ENCODE measurements at regions not wholly inside any gene's neighbourhood (a gene's known extent, or its start where the extent isn't known, plus 50 kb on each side); places are given as distances from the start of the nearest gene placed in this dataset.

DNA sequence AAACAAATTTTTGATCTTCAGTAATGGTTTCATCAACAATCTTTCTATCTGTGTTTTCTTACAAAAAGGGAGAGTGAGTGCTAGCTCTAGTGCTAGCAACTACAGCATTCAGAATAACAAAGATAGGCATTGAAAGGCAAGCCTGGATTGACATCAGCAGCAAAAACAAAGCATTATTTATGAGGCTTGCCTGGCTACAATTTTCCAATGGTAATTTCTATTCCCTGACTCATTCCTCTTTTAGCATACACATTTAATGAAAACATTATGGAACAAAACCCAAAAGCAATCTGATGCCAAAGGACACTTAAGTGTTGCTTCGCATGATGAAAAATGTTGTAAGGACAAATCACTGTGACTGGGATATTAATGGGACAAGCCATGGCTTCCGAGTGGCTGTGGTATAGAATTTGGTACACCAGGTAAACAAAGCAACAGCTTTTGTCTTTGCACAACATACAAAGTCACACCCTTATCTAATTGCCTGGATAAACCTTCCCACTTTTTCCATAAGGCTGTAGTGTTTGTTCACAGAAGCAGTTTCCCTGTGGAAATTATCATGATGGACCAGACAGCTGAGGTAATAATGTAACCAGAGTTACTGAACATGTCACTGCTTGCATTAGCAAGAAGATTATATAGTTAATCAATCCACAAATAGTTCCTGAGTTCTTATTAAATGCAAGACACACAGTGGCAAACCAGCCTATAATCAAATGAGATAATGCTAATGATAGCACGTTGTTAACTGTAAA is 179.8 kb upstream of the EDIL3 start (continued):
- TF ChIP-seq, protein P1, sequence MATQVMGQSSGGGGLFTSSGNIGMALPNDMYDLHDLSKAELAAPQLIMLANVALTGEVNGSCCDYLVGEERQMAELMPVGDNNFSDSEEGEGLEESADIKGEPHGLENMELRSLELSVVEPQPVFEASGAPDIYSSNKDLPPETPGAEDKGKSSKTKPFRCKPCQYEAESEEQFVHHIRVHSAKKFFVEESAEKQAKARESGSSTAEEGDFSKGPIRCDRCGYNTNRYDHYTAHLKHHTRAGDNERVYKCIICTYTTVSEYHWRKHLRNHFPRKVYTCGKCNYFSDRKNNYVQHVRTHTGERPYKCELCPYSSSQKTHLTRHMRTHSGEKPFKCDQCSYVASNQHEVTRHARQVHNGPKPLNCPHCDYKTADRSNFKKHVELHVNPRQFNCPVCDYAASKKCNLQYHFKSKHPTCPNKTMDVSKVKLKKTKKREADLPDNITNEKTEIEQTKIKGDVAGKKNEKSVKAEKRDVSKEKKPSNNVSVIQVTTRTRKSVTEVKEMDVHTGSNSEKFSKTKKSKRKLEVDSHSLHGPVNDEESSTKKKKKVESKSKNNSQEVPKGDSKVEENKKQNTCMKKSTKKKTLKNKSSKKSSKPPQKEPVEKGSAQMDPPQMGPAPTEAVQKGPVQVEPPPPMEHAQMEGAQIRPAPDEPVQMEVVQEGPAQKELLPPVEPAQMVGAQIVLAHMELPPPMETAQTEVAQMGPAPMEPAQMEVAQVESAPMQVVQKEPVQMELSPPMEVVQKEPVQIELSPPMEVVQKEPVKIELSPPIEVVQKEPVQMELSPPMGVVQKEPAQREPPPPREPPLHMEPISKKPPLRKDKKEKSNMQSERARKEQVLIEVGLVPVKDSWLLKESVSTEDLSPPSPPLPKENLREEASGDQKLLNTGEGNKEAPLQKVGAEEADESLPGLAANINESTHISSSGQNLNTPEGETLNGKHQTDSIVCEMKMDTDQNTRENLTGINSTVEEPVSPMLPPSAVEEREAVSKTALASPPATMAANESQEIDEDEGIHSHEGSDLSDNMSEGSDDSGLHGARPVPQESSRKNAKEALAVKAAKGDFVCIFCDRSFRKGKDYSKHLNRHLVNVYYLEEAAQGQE (IDR thresholded peaks at IDR 0.05; ENCODE audit: low read depth), result no peak
- TF ChIP-seq, protein P2, sequence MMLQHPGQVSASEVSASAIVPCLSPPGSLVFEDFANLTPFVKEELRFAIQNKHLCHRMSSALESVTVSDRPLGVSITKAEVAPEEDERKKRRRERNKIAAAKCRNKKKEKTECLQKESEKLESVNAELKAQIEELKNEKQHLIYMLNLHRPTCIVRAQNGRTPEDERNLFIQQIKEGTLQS (IDR thresholded peaks at IDR 0.05), result no peak

DNA sequence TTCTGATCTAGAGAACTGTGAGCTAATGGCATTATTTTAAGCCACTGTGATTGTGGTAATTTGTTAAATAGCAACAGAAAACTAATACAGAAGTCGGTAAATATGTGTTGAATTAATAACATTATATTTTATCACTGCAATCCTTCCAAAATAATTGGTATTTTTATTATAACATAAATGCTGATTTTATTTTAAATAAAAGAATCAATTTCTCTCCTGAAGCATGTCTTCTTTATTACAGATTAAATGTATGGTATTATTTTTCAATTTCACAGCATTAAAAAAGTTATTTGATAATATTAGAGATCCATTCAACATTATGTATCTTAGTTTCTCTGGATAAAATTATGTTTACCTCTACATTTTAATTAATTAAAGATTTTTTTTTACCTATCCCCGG is 165.5 kb upstream of the EDIL3 start:
- no peaks in the 10 kb centered on the region for H3K4me1 ChIP-seq (ENCODE audit: control insufficient read depth in 1 of 2, insufficient read depth in 2 of 2, low read length in 2 of 2)
- no TSS peak for BruUV-seq (replicated peaks)

More for the DNA sequence above, 165.5 kb upstream of the EDIL3 start:
- H4K20me1 ChIP-seq (ENCODE audit: insufficient read depth), result no peaks in the 10 kb centered on the region
- no peaks in the 10 kb centered on the region for H3K9me2 ChIP-seq (ENCODE audit: insufficient read depth)
- CTCF ChIA-PET, result no interaction called here
- H3K4me3 ChIP-seq (replicated peaks in 1 of 2; ENCODE audit: low read depth in 1 of 2, low read length in 2 of 2), result no peak overlapping the region
- H3K4me2 ChIP-seq (ENCODE audit: low read length), result no peak overlapping the region
- H3K27ac ChIP-seq (ENCODE audit: low read depth, low read length), result no peak overlapping the region
- H3K9me3 ChIP-seq (ENCODE audit: control insufficient read depth in 1 of 2, insufficient read depth in 1 of 2, low read depth in 1 of 2, low read length in 2 of 2), result no peaks in the 10 kb centered on the region
- H3K9ac ChIP-seq (ENCODE audit: low read length), result no peak overlapping the region
- RAD21 ChIA-PET (ENCODE audit: low non-redundant PET in 1 of 2, low total read pairs in 2 of 2, uncharacterized antibody in 2 of 2, unreplicated experiment in 2 of 2), result no interaction called here
- H3K27me3 ChIP-seq (ENCODE audit: insufficient read depth, low read length), result no peaks in the 10 kb centered on the region
- DNase-seq (ENCODE audit: low read depth, low spot score), result no peak
- intact Hi-C loops (cut with micrococcal nuclease), result no loop called here
- no peak overlapping the region for H2AFZ ChIP-seq (ENCODE audit: low read depth, low read length, poor library complexity, severe bottlenecking)
- H3K79me2 ChIP-seq (ENCODE audit: insufficient read depth, low read length), result no peaks in the 10 kb centered on the region
- TF ChIP-seq FOSL1 (IDR thresholded peaks at IDR 0.05; ENCODE audit: low read depth), result no peak
- TF ChIP-seq, protein P3, sequence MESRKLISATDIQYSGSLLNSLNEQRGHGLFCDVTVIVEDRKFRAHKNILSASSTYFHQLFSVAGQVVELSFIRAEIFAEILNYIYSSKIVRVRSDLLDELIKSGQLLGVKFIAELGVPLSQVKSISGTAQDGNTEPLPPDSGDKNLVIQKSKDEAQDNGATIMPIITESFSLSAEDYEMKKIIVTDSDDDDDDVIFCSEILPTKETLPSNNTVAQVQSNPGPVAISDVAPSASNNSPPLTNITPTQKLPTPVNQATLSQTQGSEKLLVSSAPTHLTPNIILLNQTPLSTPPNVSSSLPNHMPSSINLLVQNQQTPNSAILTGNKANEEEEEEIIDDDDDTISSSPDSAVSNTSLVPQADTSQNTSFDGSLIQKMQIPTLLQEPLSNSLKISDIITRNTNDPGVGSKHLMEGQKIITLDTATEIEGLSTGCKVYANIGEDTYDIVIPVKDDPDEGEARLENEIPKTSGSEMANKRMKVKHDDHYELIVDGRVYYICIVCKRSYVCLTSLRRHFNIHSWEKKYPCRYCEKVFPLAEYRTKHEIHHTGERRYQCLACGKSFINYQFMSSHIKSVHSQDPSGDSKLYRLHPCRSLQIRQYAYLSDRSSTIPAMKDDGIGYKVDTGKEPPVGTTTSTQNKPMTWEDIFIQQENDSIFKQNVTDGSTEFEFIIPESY (IDR thresholded peaks at IDR 0.05; ENCODE audit: extremely low read depth, insufficient replicate concordance, low read length), result no peak
- TF ChIP-seq, protein P2 (IDR thresholded peaks at IDR 0.05), result no peak
- TF ChIP-seq ZNF274 (IDR thresholded peaks at IDR 0.05; ENCODE audit: low read depth, low read length), result no peak
- no peak for TF ChIP-seq JUND (IDR thresholded peaks at IDR 0.05)
- no peak for TF ChIP-seq EZH2 (IDR thresholded peaks at IDR 0.05)
- TF ChIP-seq SP1 (IDR thresholded peaks at IDR 0.05; ENCODE audit: low read depth), result no peak
- TF ChIP-seq EZH2phosphoT487 (IDR thresholded peaks at IDR 0.05; ENCODE audit: borderline replicate concordance), result no peak
- no peak for TF ChIP-seq RAD21 (IDR thresholded peaks at IDR 0.05; ENCODE audit: low read depth)
- no peak for TF ChIP-seq POLR2A (IDR thresholded peaks at IDR 0.05; ENCODE audit: borderline replicate concordance, extremely low read depth, insufficient read depth, insufficient read length)
- TF ChIP-seq POLR2AphosphoS5 (IDR thresholded peaks at IDR 0.05; ENCODE audit: low read depth, low read length), result no peak
- ATAC-seq, result no peak
- POLR2A ChIA-PET, result no interaction called here
- H3K36me3 ChIP-seq (ENCODE audit: control insufficient read depth in 1 of 2, insufficient read depth in 2 of 2, low read length in 2 of 2), result no peaks in the 10 kb centered on the region

Measured in HCT116 (cell line).